ENCODE measurements at regions not wholly inside any gene's neighbourhood (a gene's known extent, or its start where the extent isn't known, plus 50 kb on each side); places are given as distances from the start of the nearest gene placed in this dataset.

- DNase-seq (ENCODE audit: low read depth) = peak; percentile 31
Measured at GRCh38 chr9:110058304-110058953, 149.5 kb downstream of the C9orf152 start.

DNA sequence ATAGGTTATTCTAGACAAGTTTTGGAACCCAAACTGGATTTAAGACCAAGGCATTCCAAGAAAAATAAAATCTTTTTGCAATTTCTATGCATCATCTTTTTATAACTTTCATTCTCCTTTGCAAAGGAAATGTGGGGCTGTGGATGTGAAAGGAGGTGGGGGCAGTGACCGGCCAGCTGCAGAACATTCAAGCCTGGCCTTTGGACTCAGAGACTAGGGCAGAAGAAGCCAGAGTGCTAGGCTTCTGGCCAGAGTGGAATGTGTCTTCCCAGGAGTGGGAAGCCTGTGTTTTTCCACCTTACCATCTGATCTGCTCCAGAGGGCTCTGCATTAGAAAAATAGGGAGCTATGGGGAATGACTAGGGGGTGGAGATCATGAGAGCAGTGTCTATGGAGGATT lies 148.5 kb downstream of the C9orf152 start:
- DNase-seq (ENCODE audit: low read depth) = no peak

DNA sequence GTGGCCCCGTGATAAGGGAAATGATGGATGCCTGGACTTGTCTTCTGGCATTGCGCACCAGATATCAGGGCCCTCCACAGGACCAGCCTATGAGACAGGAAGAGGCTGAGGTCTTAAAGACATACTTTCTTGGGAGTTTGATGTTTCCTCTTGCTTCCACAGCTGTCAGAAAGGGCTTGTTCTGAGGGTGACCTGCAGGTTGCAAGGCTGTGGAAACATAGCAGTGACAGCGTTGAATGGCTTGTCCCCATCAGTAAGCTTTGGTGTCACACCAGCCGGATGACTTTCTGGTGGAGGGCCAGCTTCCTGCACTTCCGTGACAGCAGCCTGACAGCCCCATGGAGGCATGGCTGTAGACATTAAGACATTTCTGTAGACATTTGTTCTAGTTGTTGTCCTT lies 143.2 kb downstream of the C9orf152 start:
- DNase-seq (ENCODE audit: low read depth) = no peak

DNA sequence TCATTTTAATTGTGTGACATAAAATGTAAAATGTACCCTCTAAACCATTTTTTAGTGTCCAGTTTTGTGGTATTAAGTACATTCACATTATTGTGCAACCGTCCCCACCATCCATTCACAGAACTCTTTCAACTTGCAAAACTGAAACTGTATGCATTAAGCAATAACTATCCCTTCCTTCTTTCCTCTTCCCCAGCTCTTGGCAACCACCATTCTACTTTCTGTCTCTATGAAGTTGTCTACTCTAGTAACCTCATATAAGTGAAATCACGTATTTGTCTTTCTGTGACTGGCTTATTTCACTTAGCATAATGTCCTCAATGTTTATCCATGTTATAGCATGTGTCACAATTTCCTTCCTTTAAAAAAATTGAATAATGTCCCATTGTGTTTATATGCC lies 142.4 kb downstream of the C9orf152 start:
- DNase-seq (ENCODE audit: low read depth) = peak; percentile 80

DNA sequence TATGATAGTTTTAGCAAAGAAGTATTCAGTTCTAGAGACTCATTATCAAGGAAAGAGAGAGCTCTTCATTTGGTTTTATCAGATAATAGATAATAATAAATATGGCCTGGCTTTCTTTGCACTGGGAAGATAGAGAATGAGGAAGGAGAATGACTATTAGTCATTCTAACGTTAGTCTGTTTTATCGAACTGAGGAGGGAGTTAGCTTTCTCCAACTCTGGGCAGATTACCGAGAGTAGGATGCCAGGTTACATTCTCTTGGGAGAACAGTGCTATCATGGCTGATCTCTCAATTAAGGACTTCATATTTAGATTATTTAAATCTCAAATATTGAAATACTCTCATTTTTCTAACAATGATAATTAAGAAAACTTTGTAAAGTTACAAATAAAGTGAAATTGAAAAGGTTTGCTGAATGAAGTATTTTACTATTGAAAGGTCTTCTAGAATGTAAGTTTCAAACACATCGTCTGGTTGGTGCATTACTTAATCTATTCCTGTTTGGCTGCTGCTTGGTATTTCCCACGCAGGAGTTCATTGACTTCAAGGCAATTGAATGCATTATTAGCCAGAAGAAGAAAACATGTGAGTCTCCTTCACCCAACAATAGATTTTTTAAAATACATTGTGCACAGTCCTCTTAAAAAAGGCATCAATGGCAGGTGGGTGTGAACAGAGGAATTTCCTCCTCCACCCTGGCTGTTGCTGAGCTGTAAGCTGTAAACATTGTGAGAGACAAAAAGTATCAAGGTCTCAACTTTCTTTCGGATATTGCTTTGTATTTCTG lies 140.8 kb downstream of the C9orf152 start:
- DNase-seq (ENCODE audit: low read depth) = no peak

GRCh38 chr9:110068212-110068611 lies 139.7 kb downstream of the C9orf152 start:
- no peak for DNase-seq (ENCODE audit: low read depth)

DNA sequence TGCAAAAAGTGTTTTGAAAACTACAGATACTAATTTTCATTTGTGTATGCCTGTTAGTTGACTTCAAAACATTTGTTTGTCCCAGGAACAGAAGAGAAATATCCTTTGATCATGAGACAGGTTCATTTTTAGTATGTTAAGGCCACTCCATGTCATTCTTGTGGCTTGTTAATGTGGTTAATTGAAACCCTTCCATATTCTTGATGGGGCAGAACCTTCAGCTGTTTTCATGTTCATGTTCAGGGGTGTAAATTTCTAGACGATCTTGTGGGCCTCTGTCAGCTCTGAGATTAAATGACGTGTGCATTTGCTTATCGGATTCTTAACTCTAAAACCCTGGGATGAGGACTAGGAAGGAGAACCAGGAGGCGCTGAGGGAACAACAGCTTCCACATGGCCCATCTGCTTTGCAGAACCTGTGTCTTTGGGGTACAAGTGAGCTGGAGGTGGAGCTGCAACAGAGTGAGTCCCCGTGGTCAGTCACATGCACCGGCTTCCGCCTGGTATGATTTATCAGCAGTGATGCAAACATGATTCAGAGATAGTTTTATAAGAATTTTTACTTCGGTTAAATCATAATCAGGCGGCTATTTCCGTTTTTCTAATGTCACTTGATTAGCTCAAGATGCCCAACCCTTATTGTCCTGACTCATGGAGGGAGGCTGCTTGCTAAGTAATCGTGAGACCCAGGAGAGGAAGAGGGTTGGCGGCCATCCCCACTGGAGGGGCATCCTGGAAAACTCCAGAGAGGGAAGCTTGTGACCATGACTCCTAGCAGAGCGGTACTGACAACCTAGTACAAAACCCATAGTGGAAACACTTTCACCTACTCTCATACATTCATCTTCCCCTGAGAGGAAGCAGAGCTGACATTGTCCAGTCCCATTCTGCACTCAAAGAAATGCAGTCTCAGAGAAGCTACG lies 138.4 kb downstream of the C9orf152 start:
- DNase-seq (ENCODE audit: low read depth) = peak; percentile 87

- no peak for DNase-seq (ENCODE audit: low read depth)
Measured at GRCh38 chr9:110072597-110073355, 135.2 kb downstream of the C9orf152 start.

DNA sequence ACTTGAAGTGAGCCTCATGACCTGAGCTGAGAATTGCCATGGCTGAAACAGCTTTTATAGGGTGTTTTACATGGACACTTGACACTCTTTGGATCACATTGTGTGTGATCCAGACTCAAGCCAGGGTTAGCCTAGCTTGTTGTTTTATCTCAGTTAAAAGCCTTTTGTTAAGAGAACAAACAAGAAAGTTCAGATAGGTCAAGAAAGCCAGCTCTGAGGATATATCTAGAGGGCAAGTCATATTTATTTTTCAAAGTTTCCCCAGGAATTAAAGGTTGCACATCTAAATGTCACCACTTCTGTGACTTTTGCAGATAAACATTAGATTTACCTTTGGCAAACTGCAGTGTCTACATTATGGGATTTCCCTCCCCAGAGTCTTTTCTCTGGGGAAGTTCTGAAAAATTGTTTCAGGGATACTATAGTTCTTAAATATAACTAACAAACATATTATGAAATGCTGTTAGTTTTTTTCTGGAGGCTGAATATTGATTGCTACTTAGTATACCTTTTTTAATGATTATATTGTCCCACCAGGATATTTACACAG lies 134.5 kb downstream of the C9orf152 start:
- DNase-seq (ENCODE audit: low read depth) = no peak

- peak; percentile 36 for DNase-seq (ENCODE audit: low read depth)
Measured at GRCh38 chr9:110076894-110077725, 130.8 kb downstream of the C9orf152 start.

DNA sequence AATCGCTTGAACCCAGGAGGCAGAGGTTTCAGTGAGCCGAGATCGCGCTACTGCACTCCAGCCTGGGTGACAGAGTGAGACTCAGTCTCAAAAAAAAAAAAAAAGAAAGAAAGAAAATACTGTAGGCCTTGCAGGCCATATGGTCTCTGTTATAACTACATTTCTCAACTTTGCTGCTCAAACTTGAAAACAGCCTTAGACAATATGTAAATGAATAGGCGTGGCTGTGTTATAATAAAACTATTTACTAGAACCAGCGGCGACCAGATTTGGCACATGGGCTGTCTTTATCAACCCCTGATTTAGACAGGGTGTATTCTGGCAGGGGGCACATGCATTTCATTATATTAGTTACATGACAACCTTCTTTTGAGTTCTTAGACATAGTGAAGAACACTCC lies 130.0 kb downstream of the C9orf152 start:
- DNase-seq (ENCODE audit: low read depth) = peak; percentile 77

DNA sequence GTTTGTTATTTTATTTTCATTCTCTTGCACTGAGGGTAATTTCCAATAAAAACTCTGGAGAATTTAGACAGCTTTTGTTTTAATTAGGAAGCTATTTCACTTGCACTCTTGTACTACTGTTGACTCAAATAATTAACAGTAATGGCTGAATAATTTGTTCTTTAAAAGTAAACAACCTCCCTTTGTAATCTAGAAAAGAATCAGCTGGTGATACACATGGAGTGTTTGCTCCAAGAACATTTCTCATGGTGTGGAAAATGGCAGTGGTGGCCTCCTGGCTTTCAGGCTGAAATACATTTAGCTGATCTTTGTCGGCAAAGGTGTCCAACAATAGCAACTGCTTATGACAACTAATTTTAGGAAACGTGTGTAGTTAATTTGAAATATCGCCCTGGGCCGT lies 129.4 kb downstream of the C9orf152 start:
- no peak for DNase-seq (ENCODE audit: low read depth)

- peak; percentile 72 for DNase-seq (ENCODE audit: low read depth)
Measured at GRCh38 chr9:110081395-110081794, 126.6 kb downstream of the C9orf152 start.

DNA sequence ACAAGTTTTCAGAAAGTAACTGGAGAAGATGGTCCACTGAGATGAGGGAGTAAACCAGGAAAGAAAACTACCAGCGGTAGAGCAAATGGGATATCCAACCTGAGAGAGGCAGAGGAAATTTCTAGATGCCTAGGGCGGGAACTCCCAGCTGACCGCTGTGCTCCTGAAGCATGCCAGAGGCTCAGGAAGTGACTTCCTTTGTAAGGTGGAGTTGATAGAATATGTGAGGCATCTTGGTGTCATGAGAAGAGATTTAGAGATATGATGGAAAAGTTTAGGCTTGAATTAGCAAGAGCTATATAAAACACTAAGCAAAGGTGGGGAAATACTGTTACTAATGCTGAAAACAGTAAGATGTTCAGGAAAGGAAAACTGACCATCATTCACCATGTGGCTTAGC lies 124.1 kb downstream of the C9orf152 start:
- DNase-seq (ENCODE audit: low read depth) = no peak

DNA sequence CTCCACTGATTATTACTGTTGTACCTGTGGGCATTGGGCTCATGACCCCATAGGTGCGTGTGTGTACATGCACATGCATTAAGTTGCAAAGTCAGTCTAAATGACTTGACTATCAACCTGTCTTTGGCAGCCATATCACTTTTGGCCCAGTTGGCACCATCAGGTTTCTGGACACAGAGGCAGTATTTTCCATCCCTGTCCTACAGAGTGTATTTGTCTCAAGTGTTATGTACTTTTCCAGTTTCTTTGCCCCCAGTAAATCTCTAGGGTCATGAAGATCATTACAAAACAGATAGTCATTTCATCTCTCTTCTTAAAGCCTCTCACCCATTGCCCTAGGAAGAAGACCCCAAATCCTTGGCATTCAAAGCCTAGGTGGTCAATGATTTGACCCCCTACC lies 121.4 kb downstream of the C9orf152 start:
- DNase-seq (ENCODE audit: low read depth) = no peak

DNA sequence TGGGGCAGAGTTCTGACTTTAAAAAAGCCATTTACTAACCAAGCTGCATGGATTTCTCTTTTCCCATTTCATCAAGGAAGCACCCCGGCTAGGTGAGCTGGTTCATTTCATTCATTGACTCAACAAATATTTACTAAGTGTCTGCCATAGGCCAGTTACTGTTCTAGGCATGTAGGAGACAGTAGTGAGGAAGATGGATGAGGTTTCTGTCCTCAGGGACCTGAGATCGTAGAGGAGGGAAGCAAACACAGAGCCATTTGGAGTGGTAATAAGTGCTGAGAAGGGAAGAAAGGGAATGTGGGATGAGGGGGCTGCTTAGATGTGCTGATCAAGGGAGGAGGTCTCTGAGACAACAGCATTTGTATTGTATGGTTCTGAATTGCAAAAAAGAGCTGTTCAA lies 120.4 kb downstream of the C9orf152 start:
- DNase-seq (ENCODE audit: low read depth) = no peak

GRCh38 chr9:110088099-110088498 lies 119.9 kb downstream of the C9orf152 start:
- DNase-seq (ENCODE audit: low read depth) = no peak

DNA sequence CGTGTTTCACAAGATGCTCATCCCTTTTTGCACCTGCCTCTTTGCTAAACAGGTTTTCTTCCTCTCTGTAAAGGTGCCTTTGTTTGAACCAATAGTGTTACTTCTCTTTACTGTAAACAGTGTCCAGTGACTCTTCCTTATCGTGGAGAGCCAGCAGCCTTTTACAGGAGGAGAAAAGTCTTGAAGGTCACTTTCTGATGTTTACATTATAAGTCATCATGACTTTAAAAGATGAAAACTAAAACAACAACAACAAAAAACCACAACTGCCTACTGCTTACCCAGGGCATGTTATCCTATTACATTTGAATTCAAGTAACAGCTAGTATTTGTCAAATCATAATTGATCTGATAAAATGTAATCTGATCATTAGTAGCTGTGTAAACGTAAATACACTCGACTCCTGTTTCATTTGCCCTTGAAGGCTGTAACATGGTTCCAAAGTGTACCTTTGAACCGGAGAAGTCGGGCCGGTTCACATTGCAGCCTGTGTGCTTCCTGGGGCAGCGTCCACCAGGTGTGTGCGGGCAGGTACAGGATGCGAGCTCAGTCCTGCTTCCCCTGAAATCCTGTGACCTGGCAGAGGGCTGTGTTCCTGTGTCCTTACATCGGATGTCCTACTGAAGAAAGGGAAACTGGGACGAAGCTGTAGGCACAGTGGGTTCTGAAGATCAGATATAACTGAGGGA lies 118.1 kb downstream of the C9orf152 start:
- DNase-seq (ENCODE audit: low read depth) = no peak

GRCh38 chr9:110092792-110093191 lies 115.2 kb downstream of the C9orf152 start:
- DNase-seq (ENCODE audit: low read depth) = no peak

DNA sequence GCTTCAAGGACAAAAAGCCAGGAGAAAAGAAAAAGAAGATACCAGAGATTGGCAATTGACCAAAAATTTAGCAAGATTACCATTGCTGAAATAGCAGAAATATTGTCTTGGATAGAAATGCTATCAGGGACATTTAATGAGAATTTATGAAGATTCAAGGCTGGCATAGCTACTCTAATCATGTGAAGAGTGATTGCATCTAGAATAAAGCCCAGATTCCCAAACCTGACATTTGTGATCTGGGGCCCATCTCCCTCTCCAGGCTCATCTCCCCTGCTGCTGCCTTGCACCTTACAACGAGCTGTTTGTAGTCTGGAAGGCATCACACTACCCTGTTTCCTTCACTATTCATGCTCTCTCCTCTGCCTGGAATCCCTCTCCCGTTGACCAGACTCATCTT lies 114.5 kb downstream of the C9orf152 start:
- no peak for DNase-seq (ENCODE audit: low read depth)
